HG02798 (cell line): ENCODE measurements at regions not wholly inside any gene's neighbourhood (a gene's known extent, or its start where the extent isn't known, plus 50 kb on each side); places are given as distances from the start of the nearest gene placed in this dataset.
"Not testable (repeated sequence)": the region's sequence is repeated elsewhere in the genome, so short reads cannot be mapped to it uniquely, and the experiment has no call there.

ENCODE experiments used
- ATAC-seq: cut with Tn5 transposase; IDR thresholded peaks from one replicate; pipeline ENCODE4 v1.9.1; 2021; ENCODE audit warnings: mild to moderate bottlenecking; ENCODE audit not compliant: unreplicated experiment, poor library complexity

DNA sequence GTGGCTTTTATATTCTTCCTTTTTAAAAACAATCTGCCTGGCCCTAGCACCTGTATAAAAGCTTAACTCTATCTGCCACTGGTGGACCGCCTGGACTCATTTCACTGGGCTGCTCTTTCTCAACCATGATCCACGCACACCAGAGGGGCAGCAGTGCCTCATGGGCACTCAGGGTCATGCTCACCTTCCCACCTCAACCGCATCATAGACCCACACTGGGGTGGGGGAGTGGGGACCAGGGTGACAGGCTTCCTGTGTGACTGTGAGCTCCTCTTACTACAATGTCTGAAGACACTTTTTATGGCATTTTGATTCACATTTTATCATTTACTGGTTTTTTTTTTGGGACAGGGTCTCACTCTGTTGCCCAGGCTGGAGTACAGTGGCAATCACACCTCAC, 4038.8 kb upstream of the TPTE start:
- not testable (repeated sequence) for ATAC-seq

DNA sequence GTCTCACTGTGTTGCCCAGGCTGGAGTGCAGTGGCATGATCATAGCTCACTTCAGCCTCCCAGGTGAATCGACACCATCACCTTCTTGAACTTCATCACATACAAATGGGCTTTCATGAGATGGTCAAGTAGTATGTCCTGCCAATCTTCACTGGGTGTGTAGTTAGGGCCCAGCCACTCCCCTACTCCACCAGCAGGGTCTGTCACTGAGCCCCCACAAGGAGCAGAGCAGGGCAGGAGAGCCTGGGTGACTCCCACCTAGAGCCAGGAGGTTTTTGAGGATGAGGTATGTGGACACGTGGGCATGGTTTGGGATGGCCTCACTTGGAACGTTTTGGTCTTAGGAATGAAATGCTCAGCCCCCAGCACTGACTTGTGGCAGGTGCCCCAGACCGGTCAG, 4037.7 kb upstream of the TPTE start:
- ATAC-seq, result not testable (repeated sequence)

DNA sequence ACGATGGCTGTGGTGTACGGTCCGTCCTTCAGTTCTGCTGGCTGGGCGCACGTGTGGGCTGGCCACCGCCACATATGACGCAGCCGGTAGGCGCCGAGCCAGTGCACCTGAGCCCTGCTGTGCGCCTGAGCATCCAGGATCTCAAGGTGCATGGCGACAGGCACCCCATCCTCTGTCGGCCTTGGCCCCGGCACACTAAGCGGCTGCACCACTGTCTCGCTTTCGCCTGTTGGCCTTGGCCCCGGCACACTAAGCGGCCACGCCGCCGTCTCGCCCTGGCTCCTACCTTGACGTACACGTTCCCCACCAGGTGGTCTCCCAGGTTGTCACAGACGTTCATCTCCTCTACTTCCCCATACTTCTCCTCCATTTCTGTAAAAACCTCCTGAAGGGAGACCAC, 4034.6 kb upstream of the TPTE start:
- ATAC-seq, result not testable (repeated sequence)

DNA sequence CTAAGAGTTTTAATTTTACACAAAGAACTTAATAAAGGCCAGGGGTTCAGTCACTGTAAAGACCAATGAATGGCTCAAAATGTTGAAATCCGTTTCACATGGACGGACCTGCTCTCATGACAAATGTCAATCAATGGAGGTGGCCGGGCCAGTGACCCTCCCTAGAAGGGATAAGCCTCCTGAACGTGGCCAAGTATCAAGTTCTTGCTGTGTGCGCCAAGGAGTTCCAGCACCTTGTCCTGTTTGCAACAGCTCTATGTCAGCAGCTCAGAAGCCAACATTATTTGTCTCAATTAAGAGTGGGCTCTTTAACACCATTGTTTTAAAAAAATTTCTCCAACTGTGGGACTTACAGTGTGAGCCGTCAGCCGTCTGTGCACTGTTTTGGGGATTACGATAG, 4028.7 kb upstream of the TPTE start:
- ATAC-seq, result not testable (repeated sequence)

DNA sequence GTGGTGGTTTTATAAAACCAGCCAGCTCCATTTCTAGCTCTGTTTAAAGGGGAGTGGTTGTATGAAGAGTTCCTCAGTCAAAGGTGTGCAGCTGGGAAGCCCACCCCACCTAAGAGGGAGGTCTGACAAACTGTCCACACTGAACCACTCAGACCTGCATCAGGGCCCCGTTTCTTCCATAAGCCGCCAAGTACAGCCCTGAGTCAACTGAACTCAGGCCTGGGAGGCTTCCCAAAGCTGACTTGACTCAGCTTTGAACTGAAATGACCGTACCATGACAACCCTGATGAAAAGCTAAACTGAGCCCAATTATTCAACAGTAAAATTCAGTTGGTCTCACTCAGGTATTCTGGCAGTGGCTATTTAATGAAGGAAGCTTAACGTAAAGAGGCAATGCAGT, 4027.4 kb upstream of the TPTE start:
- ATAC-seq, result not testable (repeated sequence)

DNA sequence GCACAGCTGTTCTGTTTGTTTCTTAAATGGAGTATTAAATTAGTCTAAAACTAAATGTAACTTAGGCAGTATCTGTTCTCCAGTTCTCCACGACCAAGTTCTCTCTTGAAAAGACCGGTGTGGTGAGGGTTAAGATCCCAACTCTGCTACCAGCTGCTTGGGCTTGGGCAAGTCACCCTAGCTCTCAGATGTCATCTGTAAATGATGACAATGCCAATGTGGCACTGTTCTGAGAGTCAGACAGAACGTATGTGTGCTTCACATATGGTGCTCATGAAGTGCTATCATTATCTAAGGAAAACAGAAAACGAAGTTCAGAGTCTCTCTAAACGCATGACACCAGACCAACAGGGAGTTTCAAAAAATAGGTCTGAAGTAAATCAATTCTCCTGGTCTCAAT, 4025.0 kb upstream of the TPTE start:
- not testable (repeated sequence) for ATAC-seq

DNA sequence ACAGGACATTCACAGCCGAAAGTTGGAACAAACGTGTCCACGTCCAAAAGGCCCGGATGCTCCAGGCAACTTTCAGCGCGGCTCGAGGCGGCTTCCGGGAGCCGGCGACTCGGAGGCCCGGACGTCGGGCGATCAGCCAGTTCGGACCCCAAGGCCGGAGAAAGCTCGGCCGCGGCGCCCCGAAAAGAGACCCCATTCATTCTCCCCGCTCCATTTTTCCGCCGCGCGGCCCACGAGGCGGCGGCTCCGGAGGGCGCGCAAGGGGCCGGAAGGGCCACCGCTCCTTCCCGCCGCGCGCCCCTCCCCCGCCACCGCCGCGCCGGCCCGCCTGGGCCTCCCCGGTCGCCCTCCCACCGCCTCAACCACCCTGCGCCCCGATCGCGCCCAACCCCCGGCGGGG, 4022.7 kb upstream of the TPTE start:
- ATAC-seq, result not testable (repeated sequence)

DNA sequence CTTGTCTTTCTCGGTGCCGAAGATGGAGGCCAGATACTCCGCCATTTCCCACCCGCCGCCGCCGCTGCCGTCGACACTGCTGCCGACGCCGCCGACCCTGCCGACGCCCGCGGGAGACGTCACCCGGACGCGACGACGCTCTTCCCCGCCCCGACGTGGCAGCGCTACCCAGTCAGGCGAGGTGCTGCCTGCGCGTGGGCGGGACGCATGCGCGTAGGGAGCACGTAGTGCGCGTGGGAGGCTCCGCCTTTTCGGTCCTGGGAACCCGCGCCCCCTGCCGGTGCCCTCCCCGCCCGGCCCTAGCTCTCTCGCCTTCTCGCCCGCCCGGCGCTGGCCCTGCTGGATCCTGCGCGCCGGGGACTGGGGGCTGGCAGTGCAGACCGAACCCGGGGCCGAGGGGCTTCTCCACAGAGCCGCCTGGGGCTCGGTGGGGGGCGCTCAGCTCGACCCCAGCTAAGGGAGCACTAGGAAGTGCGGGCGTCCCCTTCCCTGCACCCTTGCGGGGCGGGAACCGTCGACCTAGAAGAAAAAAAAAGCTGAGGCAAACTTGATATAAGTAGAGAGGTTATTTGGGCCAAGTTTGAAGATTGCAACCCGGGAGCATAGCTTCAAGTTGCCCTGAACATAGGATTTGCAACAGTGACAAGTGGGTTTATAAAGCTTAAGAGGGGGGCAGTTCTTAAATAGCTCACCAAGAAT, 4022.1 kb upstream of the TPTE start:
- ATAC-seq, result peak; percentile 90

DNA sequence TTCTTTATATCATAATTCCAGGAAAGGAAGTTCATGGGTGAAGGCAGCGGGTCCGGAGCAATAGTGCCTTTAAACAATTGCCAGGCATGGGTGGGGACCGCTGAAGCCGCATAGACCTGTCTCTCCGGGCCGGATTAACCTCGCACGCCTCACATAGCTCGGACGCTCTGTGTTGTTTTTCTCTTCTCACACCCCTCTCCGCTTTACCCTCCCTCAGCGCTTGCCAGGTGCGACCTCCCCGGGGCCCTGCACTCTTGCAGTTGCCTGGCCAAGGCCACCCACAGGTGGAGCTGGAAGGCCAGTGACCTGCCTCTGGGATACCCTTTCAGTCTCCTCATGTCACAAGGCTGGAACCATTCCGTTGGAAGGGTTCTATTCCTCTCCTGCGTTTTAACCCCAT, 4021.5 kb upstream of the TPTE start:
- not testable (repeated sequence) for ATAC-seq

DNA sequence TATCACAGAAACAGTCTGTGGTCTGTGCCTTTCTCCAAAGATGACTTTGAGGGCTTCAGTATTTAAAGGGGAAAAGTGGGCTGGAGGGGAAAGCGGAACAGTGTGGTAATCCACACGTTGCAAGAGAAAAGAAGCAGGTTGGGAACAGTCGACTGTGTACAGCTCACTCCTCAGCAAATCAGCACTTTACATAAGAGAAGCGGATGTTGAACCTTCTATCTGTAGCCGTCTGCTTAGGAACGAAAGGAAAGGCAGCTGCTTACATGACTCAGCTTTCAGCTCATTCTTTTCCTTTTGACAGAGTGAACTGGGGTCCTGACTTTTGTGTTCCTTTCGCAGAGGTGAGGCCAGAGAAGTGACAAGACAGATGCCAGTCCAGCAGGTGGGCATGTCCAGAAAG, 4020.7 kb upstream of the TPTE start:
- not testable (repeated sequence) for ATAC-seq

DNA sequence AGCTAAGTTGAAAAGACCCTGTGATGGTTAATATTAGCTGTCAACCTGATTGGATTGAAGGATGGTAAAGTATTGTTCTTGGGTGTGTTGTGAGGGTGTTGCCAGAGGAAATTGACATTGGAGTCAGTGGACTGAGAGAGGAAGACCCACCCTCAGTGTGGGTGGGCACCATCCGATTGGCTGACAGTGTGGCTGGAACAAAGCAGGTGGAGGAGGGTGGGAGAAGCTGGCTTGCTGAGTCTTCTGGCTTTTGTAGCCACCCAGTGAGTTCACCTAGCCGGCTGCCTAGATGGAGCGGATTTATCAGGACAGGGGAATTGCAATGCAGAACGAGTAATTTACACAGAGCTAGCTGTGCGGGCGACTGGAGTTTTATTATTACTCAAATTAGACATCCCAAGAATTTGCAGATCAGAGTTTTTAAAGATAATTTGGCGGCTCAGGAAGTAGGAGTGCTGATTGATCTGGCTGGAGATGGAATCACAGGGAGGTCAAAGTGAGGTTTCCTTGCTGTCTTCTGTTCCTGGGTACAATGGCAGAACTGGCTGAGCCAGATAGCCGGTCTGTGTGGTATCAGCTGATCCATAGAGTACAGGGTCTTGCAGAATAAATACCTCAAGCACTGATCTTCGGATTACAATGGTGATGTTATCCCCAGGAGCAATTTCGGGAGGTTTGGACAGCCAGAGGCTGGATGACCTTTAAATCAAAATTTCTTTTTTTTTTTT, 4015.1 kb upstream of the TPTE start:
- not testable (repeated sequence) for ATAC-seq

DNA sequence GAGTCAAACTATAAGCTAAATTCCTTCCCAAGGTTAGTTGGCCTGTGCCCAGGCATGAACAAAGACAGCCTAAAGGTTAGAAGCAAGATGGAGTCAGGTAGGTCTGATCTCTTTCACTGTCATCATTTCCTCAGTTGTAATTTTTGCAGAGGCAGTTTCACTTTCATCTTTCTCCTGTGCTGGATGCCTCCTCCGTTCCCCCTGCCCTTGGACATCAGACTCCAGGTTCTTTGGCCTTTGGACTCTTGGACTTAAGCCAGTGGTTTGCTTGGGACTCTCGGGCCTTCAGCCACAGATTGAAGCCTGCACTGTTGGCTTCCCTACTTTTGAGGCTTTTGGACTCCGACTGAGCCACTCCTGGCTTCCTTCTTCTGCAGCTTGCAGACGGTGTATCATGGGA, 4013.8 kb upstream of the TPTE start:
- not testable (repeated sequence) for ATAC-seq

DNA sequence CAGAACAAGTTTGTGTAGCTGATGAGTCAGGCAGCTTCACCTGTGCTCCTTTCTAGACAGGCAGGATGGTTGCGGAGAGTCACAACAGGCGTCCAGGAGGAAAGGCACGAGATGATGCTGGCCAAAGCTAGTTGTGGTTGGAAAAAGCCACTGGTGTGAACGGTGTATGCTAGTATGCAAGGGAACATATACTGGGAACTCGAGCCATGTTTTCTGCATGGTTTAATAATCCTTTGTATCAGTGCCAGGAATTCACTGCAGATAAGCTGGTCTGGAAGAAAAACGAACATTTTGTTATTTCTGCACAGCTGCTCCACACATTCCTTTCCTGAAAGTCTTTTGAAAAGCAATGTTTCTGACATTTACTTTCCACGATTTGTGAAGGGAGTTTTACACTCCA, 3999.6 kb upstream of the TPTE start:
- not testable (repeated sequence) for ATAC-seq

DNA sequence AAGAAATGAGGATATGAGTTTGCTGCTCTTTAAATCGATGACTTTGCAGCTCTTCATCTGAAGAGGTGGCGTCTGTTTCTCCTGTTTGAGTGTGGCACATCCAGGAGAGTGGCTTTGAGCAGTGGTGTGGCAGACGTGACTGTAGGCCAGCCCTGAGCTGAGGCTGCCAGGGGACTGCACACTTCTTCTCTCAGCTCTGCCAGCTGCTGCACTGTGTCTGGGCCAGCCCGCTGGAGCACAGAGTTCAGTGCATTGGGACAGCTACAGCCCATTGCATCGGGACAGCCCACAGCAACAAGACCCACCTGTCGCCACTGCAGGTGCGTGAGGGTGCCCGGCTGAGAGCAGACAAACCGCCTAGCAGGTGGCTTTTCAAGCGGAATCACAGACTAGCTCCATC, 3995.2 kb upstream of the TPTE start:
- not testable (repeated sequence) for ATAC-seq

DNA sequence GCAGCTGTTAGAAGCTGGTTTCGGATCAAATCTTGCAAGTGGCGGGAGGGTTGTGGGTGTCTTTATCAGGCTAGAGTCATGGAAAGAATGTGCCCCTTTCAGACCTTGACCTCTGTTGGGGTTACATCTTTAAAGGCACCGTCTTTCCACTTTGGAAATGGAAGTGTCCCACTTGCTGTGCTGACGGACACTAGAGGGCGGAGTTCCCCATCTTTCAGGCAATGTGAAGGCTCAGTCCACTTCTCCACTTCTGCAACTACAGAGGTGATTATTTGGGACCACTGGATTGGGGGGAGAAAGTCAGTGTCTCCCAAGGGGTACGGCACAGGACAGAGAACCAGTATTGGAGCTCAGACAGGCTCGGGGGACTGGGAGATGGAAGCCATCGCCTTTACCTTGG, 3990.7 kb upstream of the TPTE start:
- ATAC-seq, result not testable (repeated sequence)

DNA sequence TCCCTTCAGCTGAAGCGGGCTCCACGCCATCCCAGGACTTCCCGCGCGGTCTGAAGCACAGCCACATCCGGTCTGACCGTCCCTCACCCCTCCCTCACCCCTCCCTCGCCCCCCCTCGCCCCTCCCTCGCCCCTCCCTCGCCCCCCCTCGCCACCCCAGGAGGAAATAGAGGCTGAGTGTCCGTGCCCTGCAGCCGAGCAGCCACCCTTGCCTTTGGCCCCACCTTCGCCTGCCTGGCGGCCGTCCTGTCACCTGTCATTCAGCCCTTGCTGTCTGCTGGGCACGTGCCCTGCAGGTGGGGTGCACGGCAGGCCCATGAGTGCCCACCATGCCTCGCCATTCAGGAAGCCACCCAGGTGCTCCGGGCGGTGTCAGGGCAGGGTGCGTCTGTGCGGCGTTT, 3988.1 kb upstream of the TPTE start:
- ATAC-seq, result not testable (repeated sequence)

DNA sequence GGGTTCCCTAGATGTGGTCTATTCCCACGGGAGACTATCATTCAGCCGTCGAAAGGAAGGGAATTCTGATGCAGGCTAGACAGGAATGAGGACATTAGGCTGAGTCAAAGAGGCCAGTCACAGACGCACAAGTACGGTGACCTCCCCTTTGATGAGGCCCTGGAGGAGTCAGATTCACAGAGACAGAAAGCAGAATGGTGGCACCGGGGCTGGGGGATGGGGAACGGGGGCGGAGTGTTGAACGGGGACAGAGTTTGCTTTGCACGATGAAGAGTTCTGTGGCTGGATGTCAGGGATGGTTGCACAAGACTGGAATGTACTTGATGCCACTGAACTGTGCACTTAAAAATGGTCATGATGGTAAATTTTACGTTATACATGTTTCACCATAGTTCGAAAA, 3983.1 kb upstream of the TPTE start:
- ATAC-seq, result not testable (repeated sequence)

DNA sequence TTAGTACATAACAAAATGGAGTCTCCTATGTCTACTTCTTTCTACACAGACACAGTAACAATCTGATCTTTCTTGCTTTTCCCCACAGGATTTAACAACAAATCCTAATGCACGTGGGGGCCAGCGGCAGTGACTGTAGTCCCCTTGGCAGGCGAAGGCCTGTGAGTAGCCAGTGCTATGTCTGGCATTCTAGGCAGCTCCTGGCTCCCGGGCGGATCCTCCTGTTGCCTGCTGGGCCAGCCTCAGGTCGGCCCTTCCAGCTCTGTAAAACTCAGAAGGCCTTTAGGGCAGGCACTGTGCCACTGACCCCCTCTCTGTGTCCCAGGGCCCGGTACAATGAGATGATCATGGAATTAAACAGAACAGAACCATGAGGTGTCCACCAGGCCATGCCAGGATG, 3981.7 kb upstream of the TPTE start:
- ATAC-seq, result not testable (repeated sequence)

DNA sequence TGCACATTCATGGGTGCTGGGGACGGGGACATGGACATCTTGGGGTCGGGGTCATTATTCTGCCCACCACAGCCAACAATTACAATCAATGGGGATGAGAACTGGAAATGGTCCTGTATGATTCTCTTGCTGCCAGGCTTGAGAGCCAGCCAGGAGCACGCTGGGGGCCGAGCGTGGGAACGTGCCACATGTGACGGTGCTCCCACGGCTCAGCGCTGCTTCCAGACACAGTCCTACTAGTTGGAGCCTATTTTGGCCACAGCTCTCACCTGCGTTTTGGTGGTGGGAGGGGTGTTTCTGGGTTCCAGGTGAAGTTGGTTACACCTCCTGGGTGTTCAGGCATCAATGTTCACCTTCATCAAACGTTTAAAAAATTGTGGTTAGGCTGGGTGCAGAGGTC, 3980.3 kb upstream of the TPTE start:
- ATAC-seq, result not testable (repeated sequence)

DNA sequence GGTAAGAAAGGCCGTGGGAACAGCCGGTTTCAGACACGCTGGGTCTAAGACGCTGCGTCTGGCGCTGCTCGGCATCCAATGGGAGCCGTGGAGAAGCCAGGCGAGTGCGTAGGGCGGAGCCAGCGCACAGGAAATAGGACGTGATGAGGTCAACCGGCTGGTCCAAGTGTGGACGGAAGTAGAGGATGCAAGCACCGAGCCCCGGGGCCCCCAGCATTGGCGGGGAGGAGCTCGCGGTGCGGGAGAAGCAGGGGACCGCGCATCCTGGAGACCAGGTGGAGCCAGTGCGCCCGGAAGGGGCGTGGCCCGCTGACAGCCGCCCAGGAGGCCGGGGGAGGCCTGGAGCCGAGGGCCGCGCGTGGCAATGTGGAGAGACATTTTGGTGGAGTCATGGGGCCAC, 3976.1 kb upstream of the TPTE start:
- ATAC-seq, result not testable (repeated sequence)

DNA sequence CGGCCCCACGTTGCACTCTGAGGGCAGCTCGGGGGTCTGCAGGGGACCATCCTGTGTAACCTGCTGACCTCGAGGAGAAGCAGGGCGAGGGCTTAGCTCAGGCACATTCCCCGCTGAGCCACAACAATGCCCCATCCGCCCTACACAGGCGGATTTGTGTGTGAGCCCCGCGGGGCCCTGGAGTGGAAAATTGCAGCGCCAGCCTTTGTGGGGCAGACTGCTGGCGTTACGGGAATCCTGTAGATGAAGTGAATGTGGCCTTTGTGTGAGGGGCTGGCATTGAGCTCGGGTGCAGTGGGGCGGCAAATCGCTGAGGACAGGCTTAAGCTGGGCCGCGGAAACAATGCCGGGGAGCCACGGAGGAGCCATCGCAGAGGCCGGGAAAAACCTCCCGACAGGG, 3970.3 kb upstream of the TPTE start:
- ATAC-seq, result not testable (repeated sequence)
